Ascending aorta (tissue), 2 donors: ENCODE measurements at regions not wholly inside any gene's neighbourhood (a gene's known extent, or its start where the extent isn't known, plus 50 kb on each side); places are given as distances from the start of the nearest gene placed in this dataset.

ENCODE experiments used
- DNase-seq, 2 donors: peaks; one replicate each; pipeline ENCODE4 v3.0.0-alpha.2; 2019; ENCODE audit warnings: low spot score in 2 of 2
- H3K27ac ChIP-seq, 2 donors: fragments of 200-600 bp; sonication (generic); one replicate each; pipeline ENCODE4 v1.5.1; 2016 to 2017; ENCODE audit warnings: mild to moderate bottlenecking in 1 of 2
- H3K27me3 ChIP-seq: fragments of 200-600 bp; sonication (generic); one replicate; pipeline ENCODE4 v1.5.1; 2017
- H3K36me3 ChIP-seq, 2 donors: fragments of 200-600 bp; sonication (generic); one replicate each; pipeline ENCODE4 v1.5.1; 2016
- H3K4me1 ChIP-seq, 2 donors: fragments of 200-600 bp; sonication (generic); one replicate each; pipeline ENCODE4 v1.5.1; 2016 to 2017; ENCODE audit warnings: mild to moderate bottlenecking in 1 of 2
- H3K4me3 ChIP-seq, 2 donors: fragments of 200-600 bp; sonication (generic); one replicate each; pipeline ENCODE4 v1.5.1; 2016 to 2017; ENCODE audit warnings: mild to moderate bottlenecking in 1 of 2
- H3K9me3 ChIP-seq, 2 donors: fragments of 200-600 bp; sonication (generic); one replicate each; pipeline ENCODE4 v1.5.1; 2016
- intact Hi-C: fragments of 100-400 bp; cut with DNase I; formaldehyde crosslinking; loops from one replicate; pipeline ENCODE4 v1.15.1; 2023
- TF ChIP-seq, protein P1 (sequence below), 3 experiments: fragments of 200-600 bp in 2 of 3; fragments of 450-650 bp in 1 of 3; sonication (generic) in 2 of 3; IDR thresholded peaks; one replicate each; pipeline ENCODE4 v1.5.1; 2016 to 2019; ENCODE audit warnings: antibody characterized with exemption in 3 of 3, mild to moderate bottlenecking in 1 of 3, moderate library complexity in 1 of 3

DNA sequence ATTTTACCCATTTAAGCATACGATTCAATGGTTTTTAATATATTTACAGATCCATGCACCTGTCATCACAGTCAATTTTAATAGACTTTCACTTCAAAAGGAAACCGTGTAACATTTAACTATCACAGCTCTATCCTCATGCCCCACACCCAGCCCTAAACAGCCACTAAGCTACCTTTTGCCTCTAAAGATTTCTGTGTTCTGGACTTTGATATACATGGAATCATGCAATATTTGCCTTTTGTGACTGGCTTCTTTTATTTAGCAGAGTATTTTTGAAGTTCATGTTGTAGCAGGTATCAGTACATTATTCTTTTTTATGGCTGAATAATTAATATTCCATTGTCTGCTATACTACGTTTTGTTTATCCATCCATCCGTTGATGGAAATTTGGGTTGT lies 50.3 kb upstream of the STX16 start:
- TF ChIP-seq, protein P1, sequence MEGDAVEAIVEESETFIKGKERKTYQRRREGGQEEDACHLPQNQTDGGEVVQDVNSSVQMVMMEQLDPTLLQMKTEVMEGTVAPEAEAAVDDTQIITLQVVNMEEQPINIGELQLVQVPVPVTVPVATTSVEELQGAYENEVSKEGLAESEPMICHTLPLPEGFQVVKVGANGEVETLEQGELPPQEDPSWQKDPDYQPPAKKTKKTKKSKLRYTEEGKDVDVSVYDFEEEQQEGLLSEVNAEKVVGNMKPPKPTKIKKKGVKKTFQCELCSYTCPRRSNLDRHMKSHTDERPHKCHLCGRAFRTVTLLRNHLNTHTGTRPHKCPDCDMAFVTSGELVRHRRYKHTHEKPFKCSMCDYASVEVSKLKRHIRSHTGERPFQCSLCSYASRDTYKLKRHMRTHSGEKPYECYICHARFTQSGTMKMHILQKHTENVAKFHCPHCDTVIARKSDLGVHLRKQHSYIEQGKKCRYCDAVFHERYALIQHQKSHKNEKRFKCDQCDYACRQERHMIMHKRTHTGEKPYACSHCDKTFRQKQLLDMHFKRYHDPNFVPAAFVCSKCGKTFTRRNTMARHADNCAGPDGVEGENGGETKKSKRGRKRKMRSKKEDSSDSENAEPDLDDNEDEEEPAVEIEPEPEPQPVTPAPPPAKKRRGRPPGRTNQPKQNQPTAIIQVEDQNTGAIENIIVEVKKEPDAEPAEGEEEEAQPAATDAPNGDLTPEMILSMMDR (IDR thresholded peaks at IDR 0.05): no peak
- intact Hi-C loops: no loop called here
- no peak for DNase-seq
- H3K9me3 ChIP-seq: no peaks in the 10 kb centered on the region
- no peaks in the 10 kb centered on the region for H3K36me3 ChIP-seq
- H3K27ac ChIP-seq: no peak overlapping the region
- no peaks in the 10 kb centered on the region for H3K27me3 ChIP-seq
- H3K4me1 ChIP-seq: peaks cover 0 to 9% of the 10 kb centered on the region in 2 donors
- H3K4me3 ChIP-seq: no peak overlapping the region

- Histone ChIP-seq H3K36me3 (no peaks in the 10 kb centered on the region), H3K4me1 (peaks cover 0 to 9% of the 10 kb centered on the region in 2 donors), H3K4me3 (no peak overlapping the region), H3K27me3 (no peaks in the 10 kb centered on the region), H3K27ac (no peak overlapping the region), H3K9me3 (no peaks in the 10 kb centered on the region)
- DNase-seq: no peak
- TF ChIP-seq, protein P1 (IDR thresholded peaks at IDR 0.05): no peak
- intact Hi-C loops: no loop called here
These were observed 51.1 kb upstream of the STX16 start for GRCh38 chr20:58599966-58600365.

DNA sequence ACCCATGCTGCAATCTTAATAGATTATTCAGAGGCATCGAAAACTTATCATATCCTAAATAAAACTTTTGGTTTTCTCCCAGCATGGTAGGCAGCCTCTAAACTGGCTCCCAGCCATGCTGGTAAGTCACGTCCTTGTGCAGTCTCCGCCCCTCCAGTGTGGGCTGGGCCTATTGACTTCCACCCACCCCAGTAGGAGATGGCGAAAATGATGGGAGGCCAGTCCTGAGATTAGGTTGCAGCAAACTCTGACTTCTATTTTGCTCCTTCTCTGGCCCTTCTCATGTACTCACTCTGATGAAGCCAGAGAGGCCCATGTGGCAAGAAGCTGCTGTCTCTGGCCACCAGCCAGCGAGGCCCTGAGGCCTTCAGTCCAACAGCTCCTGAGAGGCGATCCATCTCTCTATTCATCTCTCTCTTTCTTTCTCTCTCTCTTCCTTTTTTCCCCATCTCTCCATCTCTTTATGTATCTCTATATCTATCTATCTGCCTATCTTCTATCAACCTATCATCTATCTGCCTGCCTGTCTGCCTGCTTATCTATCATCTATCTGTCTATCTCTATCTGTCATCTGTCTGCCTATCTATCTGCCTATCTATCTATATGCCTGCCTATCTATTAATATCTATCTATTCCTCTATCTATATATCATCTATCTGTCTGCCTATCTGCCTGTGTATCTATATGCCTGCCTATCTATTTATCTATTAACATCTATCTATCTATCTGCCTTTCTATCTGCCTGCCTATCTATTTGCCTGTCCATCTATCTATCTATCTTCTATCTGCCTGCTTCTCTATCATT lies 52.7 kb upstream of the STX16 start:
- H3K36me3 ChIP-seq: no peaks in the 10 kb centered on the region
- DNase-seq: no peak
- no peaks in the 10 kb centered on the region for H3K27me3 ChIP-seq
- no peak overlapping the region for H3K4me3 ChIP-seq
- intact Hi-C loops: no loop called here
- no peaks in the 10 kb centered on the region for H3K9me3 ChIP-seq
- peaks cover 0 to 9% of the 10 kb centered on the region in 2 donors for H3K4me1 ChIP-seq
- TF ChIP-seq, protein P1 (IDR thresholded peaks at IDR 0.05): no peak
- no peak overlapping the region for H3K27ac ChIP-seq

GRCh38 chr20:58597249-58597891 lies 53.7 kb upstream of the STX16 start:
- TF ChIP-seq, protein P1 (IDR thresholded peaks at IDR 0.05): no peak

DNA sequence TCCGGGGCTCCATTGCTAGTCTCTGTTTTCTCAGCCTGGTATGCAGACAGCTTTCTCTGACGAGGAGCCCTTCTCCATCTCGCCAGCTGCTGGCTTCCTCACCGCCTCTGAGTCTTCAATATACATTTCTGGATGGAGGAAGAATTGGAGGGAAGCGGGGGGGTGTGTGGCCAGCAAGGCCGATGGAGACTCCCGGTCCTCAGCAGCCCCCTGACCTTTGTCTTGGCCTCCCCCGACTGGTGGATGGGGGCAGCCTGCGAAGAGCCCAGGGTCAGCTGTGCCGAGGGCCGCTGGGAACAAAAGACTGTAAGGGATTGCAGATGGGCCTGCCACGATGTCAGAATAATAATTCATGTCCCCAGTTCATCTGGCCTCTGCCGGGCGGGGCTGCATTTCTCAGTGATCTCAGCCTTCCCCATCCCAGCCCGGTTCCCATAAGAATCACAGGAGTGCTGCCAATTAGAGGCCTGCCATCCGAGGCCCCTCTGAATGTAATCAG lies 54.3 kb upstream of the STX16 start:
- TF ChIP-seq, protein P1 (IDR thresholded peaks at IDR 0.05): no peak
- H3K4me1 ChIP-seq: peaks cover 0 to 9% of the 10 kb centered on the region in 2 donors
- H3K27me3 ChIP-seq: no peaks in the 10 kb centered on the region
- DNase-seq: no peak
- no peaks in the 10 kb centered on the region for H3K36me3 ChIP-seq
- H3K9me3 ChIP-seq: no peaks in the 10 kb centered on the region
- H3K27ac ChIP-seq: peak overlapping the region; percentile 32 to 61
- no peak overlapping the region for H3K4me3 ChIP-seq
- intact Hi-C loops: no loop called here

More at GRCh38 chr20:58597249-58597891, 53.7 kb upstream of the STX16 start:
- no peaks in the 10 kb centered on the region for H3K27me3 ChIP-seq
- peaks cover 0 to 9% of the 10 kb centered on the region in 2 donors for H3K4me1 ChIP-seq
- H3K27ac ChIP-seq: peak overlapping the region; percentile 32 to 61
- no peaks in the 10 kb centered on the region for H3K9me3 ChIP-seq
- H3K36me3 ChIP-seq: no peaks in the 10 kb centered on the region
- H3K4me3 ChIP-seq: peak overlapping the region in 1 of 2 donors; percentile 6
- intact Hi-C loops: no loop called here
- no peak for DNase-seq
